Gastrocnemius medialis (tissue), 4 donors: ENCODE measurements at regions not wholly inside any gene's neighbourhood (a gene's known extent, or its start where the extent isn't known, plus 50 kb on each side); places are given as distances from the start of the nearest gene placed in this dataset.

ENCODE experiments used
- CTCF ChIP-seq, 5 experiments: fragments of 450-650 bp in 3 of 5; fragments of 200-600 bp in 2 of 5; sonication (generic) in 2 of 5; IDR thresholded peaks in 4 of 5; conservative IDR thresholded peaks in 1 of 5; 1 replicate in 4 of 5; 2 replicates in 1 of 5; pipeline ENCODE4 v1.5.1; 2016 to 2019; ENCODE audit warnings: antibody characterized with exemption in 5 of 5, mild to moderate bottlenecking in 3 of 5, moderate library complexity in 3 of 5
- POLR2A ChIP-seq, 2 donors: fragments of 450-650 bp; IDR thresholded peaks; one replicate each; pipeline ENCODE4 v1.6.1; 2017; ENCODE audit warnings: antibody characterized with exemption in 2 of 2, mild to moderate bottlenecking in 2 of 2, moderate library complexity in 2 of 2

- no peak for TF ChIP-seq CTCF (IDR thresholded peaks at IDR 0.05 in 4 of 5, conservative IDR thresholded peaks at IDR 0.05 in 1 of 5)
- no peak for TF ChIP-seq POLR2A (IDR thresholded peaks at IDR 0.05)
These were observed 1995.6 kb upstream of the CDH6 start for GRCh38 chr5:29197631-29198454.
